WI38 (cell line): ENCODE measurements at regions not wholly inside any gene's neighbourhood (a gene's known extent, or its start where the extent isn't known, plus 50 kb on each side); places are given as distances from the start of the nearest gene placed in this dataset.

Experiments
- H3K4me3 ChIP-seq: 2 replicates; pipeline ENCODE4 v1.5.1; 2011; ENCODE audit warnings: low read depth, mild to moderate bottlenecking, control low read depth, low read length
- CTCF ChIP-seq: IDR thresholded peaks from 2 replicates; pipeline ENCODE4 v1.5.1; 2012; ENCODE audit warnings: low read depth, mild to moderate bottlenecking, control low read depth, low read length

- no peak for TF ChIP-seq CTCF
- no peak overlapping the region for H3K4me3 ChIP-seq
These were observed 153.5 kb upstream of the MEIS2 start for GRCh38 chr15:37253877-37254276.

- no peak for TF ChIP-seq CTCF
- H3K4me3 ChIP-seq, result no peak overlapping the region
These were observed 159.9 kb upstream of the MEIS2 start for GRCh38 chr15:37260255-37260654.

- no peak overlapping the region for H3K4me3 ChIP-seq
- TF ChIP-seq CTCF, result no peak
These were observed 161.3 kb upstream of the MEIS2 start for GRCh38 chr15:37261685-37262084.

- TF ChIP-seq CTCF, result no peak
- no peak overlapping the region for H3K4me3 ChIP-seq
These were observed 162.7 kb upstream of the MEIS2 start for GRCh38 chr15:37262922-37263608.

DNA sequence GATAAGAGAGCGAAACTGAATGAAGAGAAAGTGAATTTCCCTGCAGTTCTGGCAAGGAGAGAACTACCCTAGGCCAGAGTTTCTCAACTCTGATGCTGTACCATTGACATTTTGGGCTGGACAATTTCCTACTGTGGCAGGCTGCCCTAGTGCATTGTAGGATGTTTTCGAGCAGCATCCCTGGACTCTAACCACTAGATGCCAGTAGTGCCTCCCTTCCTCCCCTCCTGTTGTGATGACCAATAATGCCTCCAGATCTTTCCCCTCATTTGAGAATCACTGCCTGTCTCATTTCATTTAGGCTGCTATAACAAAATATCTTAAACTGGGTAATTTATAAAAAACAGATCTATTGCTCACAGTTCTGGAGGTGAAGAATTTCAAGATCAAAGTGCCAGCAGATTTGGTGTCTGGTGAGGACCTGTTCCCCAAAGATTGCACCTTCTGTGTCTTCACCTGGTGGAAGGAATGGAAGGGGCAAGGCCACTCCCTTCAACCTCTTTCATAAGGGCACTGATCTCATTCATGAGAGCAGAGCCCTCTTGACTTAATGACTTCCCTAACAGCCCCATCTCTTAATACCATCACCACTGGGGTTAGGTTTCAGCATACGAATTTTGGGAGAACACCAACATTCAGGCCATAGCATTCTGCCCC is 188.9 kb upstream of the MEIS2 start:
- H3K4me3 ChIP-seq, result no peak overlapping the region
- TF ChIP-seq CTCF, result no peak

GRCh38 chr15:37291920-37292319 is 191.6 kb upstream of the MEIS2 start:
- no peak overlapping the region for H3K4me3 ChIP-seq
- no peak for TF ChIP-seq CTCF

- no peak for TF ChIP-seq CTCF
- H3K4me3 ChIP-seq, result no peak overlapping the region
These were observed 197.9 kb upstream of the MEIS2 start for GRCh38 chr15:37298271-37298670.
